OCI-LY1 (cell line): ENCODE measurements at regions not wholly inside any gene's neighbourhood (a gene's known extent, or its start where the extent isn't known, plus 50 kb on each side); places are given as distances from the start of the nearest gene placed in this dataset.
"Not testable (repeated sequence)": the region's sequence is repeated elsewhere in the genome, so short reads cannot be mapped to it uniquely, and the experiment has no call there.

Experiments
- CTCF ChIP-seq: fragments of 200-600 bp; sonication (generic), shearing (Covaris generic); IDR thresholded peaks from 2 replicates; pipeline ENCODE4 v1.5.1; 2017; ENCODE audit warnings: mild to moderate bottlenecking, antibody characterized with exemption, low read length, moderate library complexity, mixed read lengths
- EZH2 ChIP-seq: fragments of 200-600 bp; sonication (generic), shearing (Covaris generic); IDR thresholded peaks from 2 replicates; pipeline ENCODE4 v1.8.0; 2017; ENCODE audit warnings: borderline replicate concordance, mixed run types, mild to moderate bottlenecking, antibody characterized with exemption, low read length, moderate library complexity, mixed read lengths

DNA sequence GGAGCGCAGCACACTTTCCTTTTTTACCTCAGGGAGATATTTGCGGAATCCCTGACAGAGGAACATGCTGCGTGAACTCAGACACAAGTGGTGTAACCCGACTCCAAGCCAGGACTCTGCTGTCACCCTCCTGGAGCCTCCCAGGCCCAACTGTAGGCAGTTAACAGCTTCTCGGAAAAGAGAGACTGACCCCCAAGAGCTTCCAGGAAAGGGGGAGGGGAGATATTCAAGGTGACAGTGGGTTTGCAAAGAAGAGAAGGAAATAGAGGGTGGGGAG, 103.1 kb upstream of the NBPF26 start:
- not testable (repeated sequence) for TF ChIP-seq CTCF, EZH2
